ENCODE measurements at regions not wholly inside any gene's neighbourhood (a gene's known extent, or its start where the extent isn't known, plus 50 kb on each side); places are given as distances from the start of the nearest gene placed in this dataset.

- no peak for DNase-seq
Observed at GRCh38 chr15:96693990-96694517, 363.6 kb downstream of the NR2F2 start.

GRCh38 chr15:96695426-96695825, 364.9 kb downstream of the NR2F2 start:
- no peak for DNase-seq
- no peaks in the 10 kb centered on the region for H3K27me3 ChIP-seq
- H3K4me3 ChIP-seq = no peak overlapping the region
- intact Hi-C loops (cut with DNase I) = no loop called here
- no peaks in the 10 kb centered on the region for H3K4me1 ChIP-seq (replicated peaks in 1 of 2)
- TF ChIP-seq CTCF (IDR thresholded peaks at IDR 0.05) (no peak), POLR2A (IDR thresholded peaks at IDR 0.05) (no peak)
- H3K9me3 ChIP-seq (replicated peaks in 1 of 3) = no peaks in the 10 kb centered on the region
- H3K36me3 ChIP-seq (replicated peaks in 1 of 2) = no peaks in the 10 kb centered on the region
- H3K27ac ChIP-seq = no peak overlapping the region

More at GRCh38 chr15:96693990-96694517, 363.6 kb downstream of the NR2F2 start:
- Histone ChIP-seq H3K4me3 (no peak overlapping the region), H3K36me3 (replicated peaks in 1 of 2) (no peaks in the 10 kb centered on the region), H3K27me3 (no peaks in the 10 kb centered on the region), H3K27ac (no peak overlapping the region), H3K9me3 (replicated peaks in 1 of 3) (no peaks in the 10 kb centered on the region), H3K4me1 (replicated peaks in 1 of 2) (no peaks in the 10 kb centered on the region)
- intact Hi-C loops (cut with DNase I) = no loop called here
- TF ChIP-seq CTCF (IDR thresholded peaks at IDR 0.05) (no peak), POLR2A (IDR thresholded peaks at IDR 0.05) (no peak)
- 63 to 70% (median 66%) methylated on average over 4 of the region's 4 CpGs for WGBS, 4 donors

- intact Hi-C loops (cut with DNase I) = no loop called here
- Histone ChIP-seq H3K27ac (no peak overlapping the region), H3K9me3 (replicated peaks in 1 of 3) (no peaks in the 10 kb centered on the region), H3K36me3 (replicated peaks in 1 of 2) (no peaks in the 10 kb centered on the region), H3K27me3 (no peaks in the 10 kb centered on the region), H3K4me3 (no peak overlapping the region), H3K4me1 (replicated peaks in 1 of 2) (no peaks in the 10 kb centered on the region)
- DNase-seq = no peak
- TF ChIP-seq CTCF (IDR thresholded peaks at IDR 0.05) = no peak
- 73 to 93% (median 83%) methylated on average over 3 of the region's 3 CpGs for WGBS, 4 donors
Observed at GRCh38 chr15:96699871-96700401, 369.4 kb downstream of the NR2F2 start.

GRCh38 chr15:96700555-96700954, 370.1 kb downstream of the NR2F2 start:
- Histone ChIP-seq H3K27ac (no peak overlapping the region), H3K27me3 (no peaks in the 10 kb centered on the region), H3K4me3 (no peak overlapping the region), H3K36me3 (replicated peaks in 1 of 2) (no peaks in the 10 kb centered on the region), H3K4me1 (replicated peaks in 1 of 2) (no peaks in the 10 kb centered on the region), H3K9me3 (replicated peaks in 1 of 3) (no peaks in the 10 kb centered on the region)
- DNase-seq = no peak
- TF ChIP-seq CTCF (IDR thresholded peaks at IDR 0.05) (no peak), POLR2A (IDR thresholded peaks at IDR 0.05) (no peak)
- intact Hi-C loops (cut with DNase I) = no loop called here
- 75 to 83% (median 78%) methylated on average over 2 of the region's 2 CpGs for WGBS, 4 donors
